ENCODE measurements at regions not wholly inside any gene's neighbourhood (a gene's known extent, or its start where the extent isn't known, plus 50 kb on each side); places are given as distances from the start of the nearest gene placed in this dataset.

DNA sequence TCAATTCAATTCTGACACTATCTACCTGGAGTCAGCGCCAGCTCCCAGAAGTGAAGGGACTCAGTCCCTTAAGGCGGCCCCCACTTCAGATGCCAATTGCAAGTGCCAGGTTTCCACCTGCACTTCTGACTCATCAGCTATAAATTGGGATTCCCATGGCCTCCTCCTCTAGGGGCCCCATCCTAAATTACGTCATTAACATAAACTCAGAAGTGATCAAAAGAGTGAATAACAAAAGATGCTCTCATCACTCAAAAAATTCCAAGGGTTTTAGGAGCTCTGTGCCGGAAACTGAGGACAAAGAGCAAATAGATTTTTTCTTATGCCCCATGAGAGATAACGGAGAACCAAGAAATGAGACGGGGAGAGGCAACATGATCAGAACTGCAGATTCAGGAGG is 148.6 kb upstream of the IRX6 start:
- POLR2A ChIA-PET = interaction anchor here (0.7 to 1.1 kb wide), 2 partner anchors 19 to 108 kb away, joined by 3 to 4 read pairs; no protein-coding TSS in a partner anchor
- BruUV-seq (replicated peaks) = no TSS peak
- TF ChIP-seq ZNF512 (tag; IDR thresholded peaks at IDR 0.05) = no peak
- TF ChIP-seq SRF (CRISPR knock-in tag; IDR thresholded peaks at IDR 0.05) = no peak
- TF ChIP-seq RNF2 (IDR thresholded peaks at IDR 0.05) = no peak
- TF ChIP-seq SLC30A9 (CRISPR knock-in tag; IDR thresholded peaks at IDR 0.05) = no peak
- TF ChIP-seq RBM25 (IDR thresholded peaks at IDR 0.05; ENCODE audit: low read depth, low read length, severe bottlenecking) = no peak
- TF ChIP-seq RFX5 (IDR thresholded peaks at IDR 0.05; ENCODE audit: low read depth, low read length) = no peak
- TF ChIP-seq FOXK2 (conservative IDR thresholded peaks at IDR 0.05 in 1 of 2, IDR thresholded peaks at IDR 0.05 in 1 of 2; ENCODE audit: low read depth in 2 of 2) = no peak
- no peak for TF ChIP-seq LARP7 (IDR thresholded peaks at IDR 0.05)
- TF ChIP-seq ELF1 (tag; IDR thresholded peaks at IDR 0.05) = no peak
- no peak for TF ChIP-seq ZNF436 (CRISPR knock-in tag; IDR thresholded peaks at IDR 0.05)
- TF ChIP-seq MCM5 (IDR thresholded peaks at IDR 0.05; ENCODE audit: low read depth) = no peak
- TF ChIP-seq ZNF318 (IDR thresholded peaks at IDR 0.05; ENCODE audit: borderline replicate concordance in 1 of 2, low read depth in 1 of 2) = no peak
- TF ChIP-seq DEAF1 (CRISPR knock-in tag; IDR thresholded peaks at IDR 0.05) = no peak

More for the DNA sequence above, 148.6 kb upstream of the IRX6 start:
- no peak overlapping the region for H3K9ac ChIP-seq (ENCODE audit: insufficient read depth in 1 of 2, low read depth in 2 of 2, low read length in 2 of 2)
- no peak overlapping the region for H3K27ac ChIP-seq (ENCODE audit: extremely low read depth, low read depth, low read length)
- WGBS (ENCODE audit: insufficient coverage, low coverage, missing lambda C conversion rate) = 0% methylated on average over 6 of the region's 6 CpGs
- ATAC-seq = no peak
- H3K9me3 ChIP-seq (replicated peaks; ENCODE audit: control insufficient read depth, insufficient read depth, low read depth, low read length) = no peaks in the 10 kb centered on the region
- H3K4me1 ChIP-seq (replicated peaks in 1 of 2; ENCODE audit: control insufficient read depth in 2 of 2, insufficient read depth in 2 of 2, low read length in 2 of 2) = no peaks in the 10 kb centered on the region
- FAIRE-seq = no peak
- H3K4me3 ChIP-seq = no peak overlapping the region
- H3K9me1 ChIP-seq (ENCODE audit: control insufficient read depth, insufficient read depth, low read length) = no peaks in the 10 kb centered on the region
- no peaks in the 10 kb centered on the region for H3K79me2 ChIP-seq (ENCODE audit: control insufficient read depth, insufficient read depth, low read length)
- in situ Hi-C loops (cut with MboI) = no loop called here
- no peak overlapping the region for H3K4me2 ChIP-seq (ENCODE audit: insufficient read depth, low read length)
- no peaks in the 10 kb centered on the region for H3K36me3 ChIP-seq (ENCODE audit: control insufficient read depth, insufficient read depth, low read length)
- H2AFZ ChIP-seq (ENCODE audit: low read depth, low read length) = no peak overlapping the region
- intact Hi-C loops (cut with micrococcal nuclease) = no loop called here
- no peak for DNase-seq (ENCODE audit: extremely low read depth in 1 of 4, low spot score in 3 of 4)
- CTCF ChIA-PET (ENCODE audit: low intra/inter-chr PET ratio) = no interaction called here
- peaks cover 0 to 12% of the 10 kb centered on the region in 2 experiments; a peak in 2 of 5 replicates for H3K27me3 ChIP-seq (ENCODE audit: control insufficient read depth in 2 of 2, insufficient read depth in 2 of 2, low read length in 2 of 2)
- H4K20me1 ChIP-seq (replicated peaks; ENCODE audit: control insufficient read depth, insufficient read depth, low read length) = no peaks in the 10 kb centered on the region

Measured in K562 (cell line).